ENCODE measurements at regions not wholly inside any gene's neighbourhood (a gene's known extent, or its start where the extent isn't known, plus 50 kb on each side); places are given as distances from the start of the nearest gene placed in this dataset.

- TF ChIP-seq CTCF (conservative IDR thresholded peaks at IDR 0.05 in 1 of 2, IDR thresholded peaks at IDR 0.05 in 1 of 2; ENCODE audit: low read depth in 1 of 2, low read length in 2 of 2): no peak
- no peak for TF ChIP-seq EZH2 (IDR thresholded peaks at IDR 0.05; ENCODE audit: low read length, missing control alignments)
Measured at GRCh38 chr2:133756833-133757232, 188.6 kb upstream of the NCKAP5 start.
